OCI-LY7 (cell line): ENCODE measurements at regions not wholly inside any gene's neighbourhood (a gene's known extent, or its start where the extent isn't known, plus 50 kb on each side); places are given as distances from the start of the nearest gene placed in this dataset.

Experiments used
- BruUV-seq: library from RNA; stranded (reverse); fragments of 400-500 nt; replicated peaks from 2 replicates; lab custom pipeline; 2021; lab: Mats Ljungman, UMichigan
- CTCF ChIA-PET: fragments of 300-600 bp; sonication (Branson Sonifier 250); formaldehyde crosslinking; loops from one replicate; lab custom pipeline; 2022; ENCODE audit warnings: antibody characterized with exemption; ENCODE audit not compliant: unreplicated experiment; lab: Charles Lee
- POLR2A ChIA-PET: fragments of 300-600 bp; sonication (Branson Sonifier 250); formaldehyde crosslinking; loops from one replicate; lab custom pipeline; 2022; ENCODE audit warnings: antibody characterized with exemption; lab: Charles Lee
- DNase-seq: peaks from one replicate; pipeline ENCODE4 v3.0.0-alpha.2; 2015; ENCODE audit warnings: low spot score
- H2AFZ ChIP-seq: fragments of 200-600 bp; sonication (generic), shearing (Covaris generic); 2 replicates; pipeline ENCODE4 v1.6.1; 2014; ENCODE audit warnings: mild to moderate bottlenecking, antibody characterized with exemption, low read length, moderate library complexity
- H3K27ac ChIP-seq: fragments of 200-600 bp; sonication (generic); 2 replicates; pipeline ENCODE4 v1.5.1; 2014; ENCODE audit warnings: mixed run types, low read depth, mild to moderate bottlenecking, moderate library complexity, low read length, inconsistent platforms; ENCODE audit not compliant: poor library complexity, severe bottlenecking
- H3K36me3 ChIP-seq: fragments of 200-600 bp; sonication (generic); 2 replicates; pipeline ENCODE4 v1.6.1; 2014; ENCODE audit warnings: mild to moderate bottlenecking, antibody characterized with exemption, low read length, moderate library complexity, mixed read lengths; ENCODE audit not compliant: insufficient read depth
- H3K4me1 ChIP-seq: fragments of 200-600 bp; sonication (generic); 2 replicates; pipeline ENCODE4 v1.5.1; 2014; ENCODE audit warnings: mild to moderate bottlenecking, low read length; ENCODE audit not compliant: insufficient read depth, poor library complexity, severe bottlenecking
- H3K4me2 ChIP-seq: fragments of 200-600 bp; sonication (generic); 2 replicates; pipeline ENCODE4 v1.6.1; 2014; ENCODE audit warnings: mild to moderate bottlenecking, low read length
- H3K4me3 ChIP-seq: fragments of 200-600 bp; sonication (generic); 2 replicates; pipeline ENCODE4 v1.5.1; 2014; ENCODE audit warnings: mild to moderate bottlenecking, low read depth, low read length; ENCODE audit not compliant: poor library complexity, severe bottlenecking
- H3K79me2 ChIP-seq: fragments of 200-600 bp; sonication (generic); 2 replicates; pipeline ENCODE4 v1.6.1; 2016; ENCODE audit warnings: low read depth, mild to moderate bottlenecking, low read length, moderate library complexity, mixed read lengths; ENCODE audit not compliant: insufficient read depth
- H3K9me2 ChIP-seq: fragments of 200-600 bp; sonication (generic); 2 replicates; pipeline ENCODE4 v1.6.1; 2016; ENCODE audit warnings: mild to moderate bottlenecking, low read length, mixed read lengths; ENCODE audit not compliant: insufficient read depth
- H3K9me3 ChIP-seq: fragments of 200-600 bp; sonication (generic); 2 replicates; pipeline ENCODE4 v1.6.1; 2014; ENCODE audit warnings: mild to moderate bottlenecking, mixed run types, low read length, mixed read lengths
- H4K20me1 ChIP-seq: fragments of 200-600 bp; sonication (generic); 2 replicates; pipeline ENCODE4 v1.6.1; 2014; ENCODE audit warnings: mild to moderate bottlenecking, antibody characterized with exemption, low read length, moderate library complexity, mixed read lengths; ENCODE audit not compliant: insufficient read depth
- CTCF ChIP-seq: fragments of 200-600 bp; sonication (generic); conservative IDR thresholded peaks from 2 replicates; pipeline ENCODE4 v1.5.1; 2014; ENCODE audit warnings: mild to moderate bottlenecking, antibody characterized with exemption, low read length, moderate library complexity, mixed read lengths
- EZH2phosphoT487 ChIP-seq: fragments of 200-600 bp; sonication (generic); IDR thresholded peaks from 2 replicates; pipeline ENCODE4 v1.6.1; 2018; ENCODE audit warnings: low read depth, borderline replicate concordance, mild to moderate bottlenecking, mixed run types, antibody characterized with exemption, low read length, moderate library complexity, mixed read lengths
- intact Hi-C: fragments of 100-400 bp; cut with micrococcal nuclease; formaldehyde crosslinking; loops from one replicate; pipeline ENCODE4 v1.10.0; 2022; ENCODE audit not compliant: unreplicated experiment

- Histone ChIP-seq H3K27ac (no peak overlapping the region), H3K9me3 (no peaks in the 10 kb centered on the region), H3K4me3 (no peak overlapping the region), H3K4me2 (no peak overlapping the region), H3K79me2 (no peaks in the 10 kb centered on the region), H3K9me2 (no peaks in the 10 kb centered on the region), H3K4me1 (no peaks in the 10 kb centered on the region), H3K36me3 (no peaks in the 10 kb centered on the region), H4K20me1 (no peaks in the 10 kb centered on the region), H2AFZ (no peak overlapping the region)
- intact Hi-C loops: no loop called here
- ChIA-PET CTCF (no interaction called here), POLR2A (interaction anchor here (0.6 to 1.7 kb wide), 2 partner anchors 10 to 202 kb away, joined by 4 to 6 read pairs; no protein-coding TSS in a partner anchor)
- no TSS peak for BruUV-seq
- DNase-seq: no peak
- TF ChIP-seq EZH2phosphoT487 (no peak), CTCF (no peak)
Observed at GRCh38 chr2:234593636-234594035, 96.8 kb upstream of the ARL4C start.

- no peak overlapping the region for H3K4me3 ChIP-seq
- POLR2A ChIA-PET: interaction anchor here (1.7 kb wide), 1 partner anchor 9 kb away, joined by 6 read pairs; no protein-coding TSS in a partner anchor
- no peaks in the 10 kb centered on the region for H3K79me2 ChIP-seq
- intact Hi-C loops: no loop called here
- no peaks in the 10 kb centered on the region for H3K9me2 ChIP-seq
- CTCF ChIA-PET: no interaction called here
- no peaks in the 10 kb centered on the region for H3K36me3 ChIP-seq
- H4K20me1 ChIP-seq: no peaks in the 10 kb centered on the region
- no peak overlapping the region for H3K27ac ChIP-seq
- H3K9me3 ChIP-seq: no peaks in the 10 kb centered on the region
- BruUV-seq: no TSS peak
- H3K4me1 ChIP-seq: no peaks in the 10 kb centered on the region
- no peak for TF ChIP-seq EZH2phosphoT487
- TF ChIP-seq CTCF: no peak
- H3K4me2 ChIP-seq: no peak overlapping the region
- no peak overlapping the region for H2AFZ ChIP-seq
- no peak for DNase-seq
Observed at GRCh38 chr2:234592541-234592940, 95.7 kb upstream of the ARL4C start.

- H3K4me1 ChIP-seq: no peaks in the 10 kb centered on the region
- no peak overlapping the region for H3K27ac ChIP-seq
- no peaks in the 10 kb centered on the region for H4K20me1 ChIP-seq
- no peaks in the 10 kb centered on the region for H3K9me2 ChIP-seq
- H3K4me3 ChIP-seq: no peak overlapping the region
- H3K9me3 ChIP-seq: no peaks in the 10 kb centered on the region
- TF ChIP-seq CTCF: no peak
- TF ChIP-seq EZH2phosphoT487: no peak
- ChIA-PET POLR2A (no interaction called here), CTCF (no interaction called here)
- no peak for DNase-seq
- no peaks in the 10 kb centered on the region for H3K79me2 ChIP-seq
- no peak overlapping the region for H3K4me2 ChIP-seq
- intact Hi-C loops: no loop called here
- no peak overlapping the region for H2AFZ ChIP-seq
- BruUV-seq: no TSS peak
- no peaks in the 10 kb centered on the region for H3K36me3 ChIP-seq
Observed at GRCh38 chr2:234590076-234590475, 93.2 kb upstream of the ARL4C start.
